HEK293 (cell line): ENCODE measurements at regions not wholly inside any gene's neighbourhood (a gene's known extent, or its start where the extent isn't known, plus 50 kb on each side); places are given as distances from the start of the nearest gene placed in this dataset.

Experiments
- CTCF ChIA-PET: fragments of 350-600 bp; formaldehyde crosslinking; extraction: SDS; loops from one replicate; lab custom pipeline; 2021; ENCODE audit warnings: antibody characterized with exemption; lab: Yijun Ruan, JAX
- POLR2A ChIA-PET: fragments of 300-600 bp; formaldehyde crosslinking; extraction: SDS; loops from one replicate; lab custom pipeline; 2020; ENCODE audit warnings: antibody characterized with exemption, inconsistent platforms; lab: Yijun Ruan, JAX
- H3K27ac ChIP-seq: fragments of 200-500 bp; sonication (Bioruptor generic); 2 replicates; pipeline ENCODE4 v1.5.1; 2014; ENCODE audit warnings: low read depth, low read length, control low read depth, inconsistent platforms; ENCODE audit errors: extremely low read depth
- H3K36me3 ChIP-seq, 2 experiments: fragments of 200-500 bp in 1 of 2; sonication (Bioruptor generic) in 1 of 2; 1 replicate in 1 of 2; 2 replicates in 1 of 2; pipeline ENCODE4 v1.5.1; 2014 to 2017; ENCODE audit warnings: inconsistent platforms in 2 of 2, low read length in 2 of 2; ENCODE audit not compliant: control insufficient read depth in 2 of 2, insufficient read depth in 1 of 2
- H3K4me1 ChIP-seq: fragments of 200-500 bp; sonication (Bioruptor generic); 2 replicates; pipeline ENCODE4 v1.5.1; 2014; ENCODE audit warnings: mild to moderate bottlenecking, low read length, inconsistent platforms; ENCODE audit not compliant: control insufficient read depth, insufficient read depth
- H3K4me3 ChIP-seq: 2 replicates; pipeline ENCODE4 v1.5.1; 2011; ENCODE audit warnings: low read depth, mild to moderate bottlenecking, control low read depth, low read length, moderate library complexity
- H3K9me3 ChIP-seq: fragments of 200-500 bp; sonication (Bioruptor generic); 2 replicates; pipeline ENCODE4 v1.5.1; 2014; ENCODE audit warnings: low read depth, low read length, inconsistent platforms; ENCODE audit not compliant: control insufficient read depth, insufficient read depth
- FEZF1 ChIP-seq: fragments of 450-650 bp; formaldehyde crosslinking; IDR thresholded peaks from 2 replicates; pipeline ENCODE4 v1.5.1; 2016; ENCODE audit warnings: missing biosample characterization, missing genetic modification characterization
- KLF9 ChIP-seq: fragments of 450-650 bp; formaldehyde crosslinking; IDR thresholded peaks from 2 replicates; pipeline ENCODE4 v1.5.1; 2016; ENCODE audit warnings: missing biosample characterization, missing genetic modification characterization, low read depth
- SP2 ChIP-seq: fragments of 450-650 bp; formaldehyde crosslinking; IDR thresholded peaks from 2 replicates; pipeline ENCODE4 v1.5.1; 2016; ENCODE audit warnings: missing biosample characterization, missing genetic modification characterization
- SP7 ChIP-seq: fragments of 450-650 bp; formaldehyde crosslinking; IDR thresholded peaks from 2 replicates; pipeline ENCODE4 v1.5.1; 2016; ENCODE audit warnings: missing biosample characterization, missing genetic modification characterization
- TRIM28 ChIP-seq: IDR thresholded peaks from 2 replicates; pipeline ENCODE4 v1.6.1; 2011; ENCODE audit warnings: low read length, control low read depth, borderline replicate concordance
- ZFP69B ChIP-seq: fragments of 450-650 bp; formaldehyde crosslinking; IDR thresholded peaks from 2 replicates; pipeline ENCODE4 v1.5.1; 2016; ENCODE audit warnings: missing biosample characterization, missing genetic modification characterization
- ZNF211 ChIP-seq: fragments of 450-650 bp; formaldehyde crosslinking; IDR thresholded peaks from 2 replicates; pipeline ENCODE4 v1.5.1; 2016; ENCODE audit warnings: low read depth, missing biosample characterization, missing genetic modification characterization
- ZNF266 ChIP-seq: fragments of 450-650 bp; formaldehyde crosslinking; IDR thresholded peaks from 2 replicates; pipeline ENCODE4 v1.5.1; 2016; ENCODE audit warnings: missing biosample characterization, missing genetic modification characterization, low read depth
- ZNF302 ChIP-seq: fragments of 450-650 bp; formaldehyde crosslinking; IDR thresholded peaks from 2 replicates; pipeline ENCODE4 v1.5.1; 2016; ENCODE audit warnings: missing biosample characterization, missing genetic modification characterization, low read depth
- ZNF354C ChIP-seq: fragments of 450-650 bp; formaldehyde crosslinking; IDR thresholded peaks from 2 replicates; pipeline ENCODE4 v1.5.1; 2016; ENCODE audit warnings: missing biosample characterization, missing genetic modification characterization, low read depth, borderline replicate concordance
- ZNF521 ChIP-seq: fragments of 450-650 bp; formaldehyde crosslinking; IDR thresholded peaks from 2 replicates; pipeline ENCODE4 v1.5.1; 2017; ENCODE audit warnings: missing biosample characterization, mild to moderate bottlenecking, missing genetic modification characterization
- ZNF558 ChIP-seq: fragments of 450-650 bp; formaldehyde crosslinking; IDR thresholded peaks from 2 replicates; pipeline ENCODE4 v1.5.1; 2016; ENCODE audit warnings: missing biosample characterization, missing genetic modification characterization
- ZNF561 ChIP-seq: fragments of 450-650 bp; IDR thresholded peaks from 2 replicates; pipeline ENCODE4 v1.5.1; 2018; ENCODE audit warnings: missing biosample characterization, missing genetic modification characterization, borderline replicate concordance
- ZNF585B ChIP-seq: fragments of 450-650 bp; formaldehyde crosslinking; IDR thresholded peaks from 2 replicates; pipeline ENCODE4 v1.5.1; 2016; ENCODE audit warnings: missing biosample characterization, missing genetic modification characterization
- ZNF621 ChIP-seq: fragments of 450-650 bp; formaldehyde crosslinking; IDR thresholded peaks from 2 replicates; pipeline ENCODE4 v1.5.1; 2017; ENCODE audit warnings: missing biosample characterization, missing genetic modification characterization
- ZNF747 ChIP-seq: fragments of 450-650 bp; formaldehyde crosslinking; IDR thresholded peaks from 2 replicates; pipeline ENCODE4 v1.5.1; 2016; ENCODE audit warnings: missing biosample characterization, missing genetic modification characterization
- ZSCAN16 ChIP-seq: fragments of 450-650 bp; formaldehyde crosslinking; IDR thresholded peaks from 2 replicates; pipeline ENCODE4 v1.5.1; 2016; ENCODE audit warnings: missing biosample characterization, missing genetic modification characterization
- ZSCAN30 ChIP-seq: fragments of 450-650 bp; IDR thresholded peaks from 2 replicates; pipeline ENCODE4 v1.5.1; 2018; ENCODE audit warnings: missing biosample characterization, mild to moderate bottlenecking, missing genetic modification characterization, moderate library complexity
- TF ChIP-seq, protein P1 (sequence below): fragments of 450-650 bp; formaldehyde crosslinking; IDR thresholded peaks from 2 replicates; pipeline ENCODE4 v1.5.1; 2016; ENCODE audit warnings: missing biosample characterization, missing genetic modification characterization
- TF ChIP-seq, protein P2 (sequence below): fragments of 450-650 bp; formaldehyde crosslinking; IDR thresholded peaks from 2 replicates; pipeline ENCODE4 v1.5.1; 2016; ENCODE audit warnings: missing biosample characterization, missing genetic modification characterization
- TF ChIP-seq, protein P3 (sequence below): fragments of 450-650 bp; formaldehyde crosslinking; conservative IDR thresholded peaks from 2 replicates; pipeline ENCODE4 v1.5.1; 2016; ENCODE audit warnings: low read depth, missing biosample characterization, missing genetic modification characterization

DNA sequence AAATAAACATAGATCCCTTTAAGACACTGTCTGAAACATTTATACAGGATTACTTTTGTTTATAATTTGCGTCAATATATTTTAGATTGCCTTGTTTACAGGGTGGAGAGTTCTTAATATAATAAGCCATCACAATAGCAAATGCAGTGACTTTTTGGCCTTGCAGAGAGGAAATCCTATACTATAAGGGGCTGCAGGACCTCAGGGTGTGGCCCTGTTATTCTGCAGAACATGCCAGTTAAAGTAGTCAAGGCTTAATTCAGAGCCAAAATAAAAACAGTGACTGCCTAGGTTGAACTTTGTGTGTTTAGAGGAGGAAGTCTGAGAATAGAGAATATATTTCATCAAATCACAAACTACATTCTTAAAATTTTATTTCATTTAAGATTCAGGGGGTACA lies 381.6 kb downstream of the DUSP6 start:
- no peaks in the 10 kb centered on the region for H3K4me1 ChIP-seq
- no peak overlapping the region for H3K4me3 ChIP-seq
- TF ChIP-seq ZNF621 (tag by site-specific recombination) (no peak), SP2 (no peak), ZFP69B (tag by site-specific recombination) (no peak), ZNF561 (tag by site-specific recombination) (no peak), TRIM28 (no peak), FEZF1 (no peak), ZNF521 (tag by site-specific recombination) (no peak)
- no peaks in the 10 kb centered on the region for H3K9me3 ChIP-seq
- H3K27ac ChIP-seq, result no peak overlapping the region
- ChIA-PET POLR2A (interaction anchor here (1.0 kb wide), 1 partner anchor 19 kb away, joined by 3 read pairs; no protein-coding TSS in a partner anchor), CTCF (no interaction called here)
- no peaks in the 10 kb centered on the region for H3K36me3 ChIP-seq

DNA sequence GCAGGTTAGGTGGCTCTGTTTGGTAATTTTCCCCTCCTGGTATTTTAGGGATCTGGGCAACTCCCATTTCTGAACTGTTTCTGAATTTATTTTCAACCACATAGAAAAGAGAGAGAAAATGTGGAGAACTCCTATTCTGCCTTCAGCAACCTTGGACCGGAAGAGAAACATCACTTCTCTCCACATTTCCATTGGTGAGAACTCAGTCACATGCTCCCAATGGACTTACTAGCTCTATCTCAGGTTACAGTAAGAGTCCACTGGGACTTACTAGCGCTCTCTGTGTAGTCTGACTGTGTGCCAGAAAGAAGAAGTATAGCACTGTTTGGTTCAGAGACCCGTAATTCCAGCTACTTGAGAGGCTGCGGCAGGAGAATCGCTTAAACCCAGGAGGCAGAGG lies 383.2 kb downstream of the DUSP6 start:
- H3K36me3 ChIP-seq, result no peaks in the 10 kb centered on the region
- no peaks in the 10 kb centered on the region for H3K9me3 ChIP-seq
- CTCF ChIA-PET, result no interaction called here
- H3K4me1 ChIP-seq, result no peaks in the 10 kb centered on the region
- no peak for TF ChIP-seq ZNF211 (tag by site-specific recombination)
- TF ChIP-seq KLF9 (tag by site-specific recombination), result no peak
- no peak for TF ChIP-seq ZNF558 (tag by site-specific recombination)
- H3K4me3 ChIP-seq, result no peak overlapping the region
- no peak overlapping the region for H3K27ac ChIP-seq
- POLR2A ChIA-PET, result no interaction called here

DNA sequence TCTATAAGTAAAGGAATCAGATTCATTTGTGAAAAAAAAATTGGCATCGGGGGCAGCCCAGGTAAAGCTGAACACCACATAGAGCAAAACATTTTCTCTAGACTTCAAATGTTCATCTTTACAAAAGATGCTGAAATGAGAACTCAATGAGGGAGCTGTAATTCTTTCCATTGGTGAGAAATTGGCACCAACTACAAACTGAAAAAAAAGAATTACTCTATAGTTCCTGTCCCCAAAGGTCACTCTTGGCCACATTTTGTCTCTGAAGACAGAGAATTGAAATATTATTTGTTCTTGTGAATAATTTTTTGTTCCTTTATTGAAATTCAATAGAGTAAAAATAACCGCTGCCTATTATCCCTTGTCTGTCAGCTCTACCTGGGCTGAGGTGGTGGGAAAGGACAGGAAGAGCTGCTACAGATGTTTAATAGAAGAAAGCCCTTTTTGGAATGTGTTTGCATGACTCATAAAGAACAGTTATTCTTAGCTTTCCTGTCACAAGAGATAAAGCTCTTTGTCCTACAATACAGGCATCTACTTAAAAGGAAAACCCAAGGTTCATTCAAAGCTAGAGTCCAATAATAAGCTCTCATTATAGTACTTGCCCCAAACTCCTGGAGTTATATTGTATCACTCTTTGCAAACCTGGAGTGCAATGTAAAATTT lies 380.1 kb upstream of the KITLG start:
- Histone ChIP-seq H3K36me3 (no peaks in the 10 kb centered on the region), H3K4me3 (no peak overlapping the region), H3K9me3 (no peaks in the 10 kb centered on the region), H3K4me1 (peaks cover 5% of the 10 kb centered on the region; the same call in 1 of the 2 replicates), H3K27ac (no peak overlapping the region)
- CTCF ChIA-PET, result interaction anchor here (0.7 kb wide), 2 partner anchors 673 to 801 kb away, joined by 3 to 4 read pairs; no protein-coding TSS in a partner anchor
- POLR2A ChIA-PET, result no interaction called here
- TF ChIP-seq, protein P1, sequence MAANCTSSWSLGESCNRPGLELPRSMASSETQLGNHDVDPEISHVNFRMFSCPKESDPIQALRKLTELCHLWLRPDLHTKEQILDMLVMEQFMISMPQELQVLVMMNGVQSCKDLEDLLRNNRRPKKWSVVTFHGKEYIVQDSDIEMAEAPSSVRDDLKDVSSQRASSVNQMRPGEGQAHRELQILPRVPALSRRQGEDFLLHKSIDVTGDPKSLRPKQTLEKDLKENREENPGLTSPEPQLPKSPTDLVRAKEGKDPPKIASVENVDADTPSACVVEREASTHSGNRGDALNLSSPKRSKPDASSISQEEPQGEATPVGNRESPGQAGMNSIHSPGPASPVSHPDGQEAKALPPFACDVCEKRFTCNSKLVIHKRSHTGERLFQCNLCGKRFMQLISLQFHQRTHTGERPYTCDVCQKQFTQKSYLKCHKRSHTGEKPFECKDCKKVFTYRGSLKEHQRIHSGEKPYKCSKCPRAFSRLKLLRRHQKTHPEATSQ (tag by site-specific recombination), result no peak
- TF ChIP-seq ZSCAN16 (tag by site-specific recombination) (no peak), ZSCAN30 (tag by site-specific recombination) (no peak), ZNF266 (no peak), ZNF747 (tag by site-specific recombination) (no peak), ZNF585B (tag by site-specific recombination) (no peak), SP7 (no peak), ZNF354C (tag by site-specific recombination) (no peak), ZNF302 (tag by site-specific recombination) (no peak)
- TF ChIP-seq, protein P2, sequence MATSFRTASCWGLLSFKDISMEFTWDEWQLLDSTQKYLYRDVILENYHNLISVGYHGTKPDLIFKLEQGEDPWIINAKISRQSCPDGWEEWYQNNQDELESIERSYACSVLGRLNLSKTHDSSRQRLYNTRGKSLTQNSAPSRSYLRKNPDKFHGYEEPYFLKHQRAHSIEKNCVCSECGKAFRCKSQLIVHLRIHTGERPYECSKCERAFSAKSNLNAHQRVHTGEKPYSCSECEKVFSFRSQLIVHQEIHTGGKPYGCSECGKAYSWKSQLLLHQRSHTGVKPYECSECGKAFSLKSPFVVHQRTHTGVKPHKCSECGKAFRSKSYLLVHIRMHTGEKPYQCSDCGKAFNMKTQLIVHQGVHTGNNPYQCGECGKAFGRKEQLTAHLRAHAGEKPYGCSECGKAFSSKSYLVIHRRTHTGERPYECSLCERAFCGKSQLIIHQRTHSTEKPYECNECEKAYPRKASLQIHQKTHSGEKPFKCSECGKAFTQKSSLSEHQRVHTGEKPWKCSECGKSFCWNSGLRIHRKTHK (tag by site-specific recombination), result no peak
- TF ChIP-seq, protein P3, sequence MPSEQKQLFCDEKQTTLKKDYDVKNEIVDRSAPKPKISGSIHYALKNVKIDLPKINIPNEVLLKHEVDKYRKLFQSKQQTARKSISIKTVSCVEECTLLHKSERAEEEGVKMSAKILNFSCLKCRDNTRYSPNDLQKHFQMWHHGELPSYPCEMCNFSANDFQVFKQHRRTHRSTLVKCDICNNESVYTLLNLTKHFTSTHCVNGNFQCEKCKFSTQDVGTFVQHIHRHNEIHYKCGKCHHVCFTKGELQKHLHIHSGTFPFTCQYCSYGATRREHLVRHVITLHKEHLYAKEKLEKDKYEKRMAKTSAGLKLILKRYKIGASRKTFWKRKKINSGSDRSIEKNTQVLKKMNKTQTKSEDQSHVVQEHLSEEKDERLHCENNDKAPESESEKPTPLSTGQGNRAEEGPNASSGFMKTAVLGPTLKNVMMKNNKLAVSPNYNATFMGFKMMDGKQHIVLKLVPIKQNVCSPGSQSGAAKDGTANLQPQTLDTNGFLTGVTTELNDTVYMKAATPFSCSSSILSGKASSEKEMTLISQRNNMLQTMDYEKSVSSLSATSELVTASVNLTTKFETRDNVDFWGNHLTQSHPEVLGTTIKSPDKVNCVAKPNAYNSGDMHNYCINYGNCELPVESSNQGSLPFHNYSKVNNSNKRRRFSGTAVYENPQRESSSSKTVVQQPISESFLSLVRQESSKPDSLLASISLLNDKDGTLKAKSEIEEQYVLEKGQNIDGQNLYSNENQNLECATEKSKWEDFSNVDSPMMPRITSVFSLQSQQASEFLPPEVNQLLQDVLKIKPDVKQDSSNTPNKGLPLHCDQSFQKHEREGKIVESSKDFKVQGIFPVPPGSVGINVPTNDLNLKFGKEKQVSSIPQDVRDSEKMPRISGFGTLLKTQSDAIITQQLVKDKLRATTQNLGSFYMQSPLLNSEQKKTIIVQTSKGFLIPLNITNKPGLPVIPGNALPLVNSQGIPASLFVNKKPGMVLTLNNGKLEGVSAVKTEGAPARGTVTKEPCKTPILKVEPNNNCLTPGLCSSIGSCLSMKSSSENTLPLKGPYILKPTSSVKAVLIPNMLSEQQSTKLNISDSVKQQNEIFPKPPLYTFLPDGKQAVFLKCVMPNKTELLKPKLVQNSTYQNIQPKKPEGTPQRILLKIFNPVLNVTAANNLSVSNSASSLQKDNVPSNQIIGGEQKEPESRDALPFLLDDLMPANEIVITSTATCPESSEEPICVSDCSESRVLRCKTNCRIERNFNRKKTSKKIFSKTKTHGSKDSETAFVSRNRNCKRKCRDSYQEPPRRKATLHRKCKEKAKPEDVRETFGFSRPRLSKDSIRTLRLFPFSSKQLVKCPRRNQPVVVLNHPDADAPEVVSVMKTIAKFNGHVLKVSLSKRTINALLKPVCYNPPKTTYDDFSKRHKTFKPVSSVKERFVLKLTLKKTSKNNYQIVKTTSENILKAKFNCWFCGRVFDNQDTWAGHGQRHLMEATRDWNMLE (tag by site-specific recombination), result no peak
